Muscle layer of colon (tissue), 2 donors: ENCODE measurements at regions not wholly inside any gene's neighbourhood (a gene's known extent, or its start where the extent isn't known, plus 50 kb on each side); places are given as distances from the start of the nearest gene placed in this dataset.
"Not testable (repeated sequence)": the region's sequence is repeated elsewhere in the genome, so short reads cannot be mapped to it uniquely, and the experiment has no call there.

ENCODE experiments used
- H3K27ac ChIP-seq: one replicate; pipeline ENCODE4 v1.7.0; 2013; ENCODE audit warnings: low read depth, mild to moderate bottlenecking, low read length, moderate library complexity
- H3K27me3 ChIP-seq, 2 donors: one replicate each; pipeline ENCODE4 v1.7.0; 2013; ENCODE audit warnings: low read length in 2 of 2, mild to moderate bottlenecking in 2 of 2; ENCODE audit not compliant: insufficient read depth in 2 of 2, control insufficient read depth in 1 of 2
- H3K36me3 ChIP-seq: one replicate; pipeline ENCODE4 v1.7.0; 2013; ENCODE audit warnings: mild to moderate bottlenecking, low read length; ENCODE audit not compliant: insufficient read depth
- H3K4me1 ChIP-seq: one replicate; pipeline ENCODE4 v1.7.0; 2013; ENCODE audit warnings: mild to moderate bottlenecking, low read length; ENCODE audit not compliant: insufficient read depth
- H3K4me3 ChIP-seq, 2 donors: one replicate each; pipeline ENCODE4 v1.7.0; 2013; ENCODE audit warnings: low read length in 2 of 2, low read depth in 1 of 2, mild to moderate bottlenecking in 1 of 2, moderate library complexity in 1 of 2
- H3K9ac ChIP-seq: one replicate; pipeline ENCODE4 v1.7.0; 2013; ENCODE audit warnings: low read length
- H3K9me3 ChIP-seq: one replicate; pipeline ENCODE4 v1.7.0; 2013; ENCODE audit warnings: mild to moderate bottlenecking, low read length
- donor health status: abdominal sarcoma.
- donor health status: Adenocarcinoma of cecum.

DNA sequence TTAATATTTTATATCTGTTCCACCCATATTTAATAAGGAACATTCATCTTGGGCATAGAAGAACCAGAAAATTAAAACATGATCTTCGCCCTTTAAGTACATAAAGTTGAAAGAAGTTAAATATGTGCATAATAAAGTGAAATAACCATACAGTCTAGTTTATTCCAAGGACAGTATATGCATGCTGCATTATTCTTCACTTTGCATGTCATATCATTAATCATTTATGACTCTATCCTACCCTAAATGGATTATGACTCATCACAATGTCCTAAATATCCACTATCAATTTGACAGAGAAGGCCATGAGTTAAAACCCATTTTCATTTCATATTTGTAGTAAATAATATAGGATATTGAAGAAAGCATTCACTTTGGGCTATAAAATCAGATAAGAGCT is 576.5 kb upstream of the GNPDA2 start:
- no peaks in the 10 kb centered on the region for H3K27me3 ChIP-seq
- H3K9ac ChIP-seq, result no peak overlapping the region
- no peak overlapping the region for H3K4me3 ChIP-seq
- H3K9me3 ChIP-seq, result no peaks in the 10 kb centered on the region
- no peaks in the 10 kb centered on the region for H3K4me1 ChIP-seq
- no peak overlapping the region for H3K27ac ChIP-seq
- no peaks in the 10 kb centered on the region for H3K36me3 ChIP-seq

DNA sequence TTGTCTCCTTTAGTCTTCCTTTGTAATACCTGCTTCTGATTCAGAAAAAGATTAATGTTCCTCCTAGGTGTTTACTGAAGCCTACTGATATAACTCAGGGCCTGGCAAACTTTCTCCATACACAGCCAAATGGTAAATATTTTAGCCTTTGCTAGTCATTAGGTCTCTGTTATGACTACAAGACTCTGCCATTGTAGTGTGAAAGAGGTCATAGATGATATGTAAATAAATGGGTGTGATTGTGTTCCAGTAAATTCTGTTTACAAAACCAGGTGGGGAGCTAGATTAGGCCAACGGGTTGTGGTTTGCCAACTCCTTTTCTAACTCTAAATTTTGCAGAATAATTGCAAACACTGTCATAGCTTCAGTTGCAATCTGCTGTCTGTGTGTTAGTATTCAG is 568.1 kb upstream of the GNPDA2 start:
- H3K4me3 ChIP-seq, result no peak overlapping the region
- no peaks in the 10 kb centered on the region for H3K4me1 ChIP-seq
- no peak overlapping the region for H3K27ac ChIP-seq

DNA sequence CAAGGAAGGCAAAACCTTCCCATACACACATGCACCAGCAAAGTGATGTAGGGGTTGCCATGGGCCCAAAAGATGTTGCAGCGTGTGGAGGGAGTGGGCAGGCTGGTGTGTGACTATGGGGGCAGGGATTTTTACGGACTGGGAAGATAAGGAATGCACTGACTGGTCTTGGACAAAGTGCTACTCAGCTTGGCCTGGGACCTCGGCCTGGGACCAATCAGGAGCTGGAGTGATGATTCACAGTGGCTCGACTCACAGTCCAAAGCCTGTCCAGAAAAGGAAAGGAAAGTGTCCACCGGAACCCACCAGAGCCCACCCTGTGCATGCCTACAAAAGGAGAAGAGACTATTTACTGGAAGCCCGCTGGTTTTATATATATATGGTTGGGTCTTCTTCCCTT is 567.0 kb upstream of the GNPDA2 start:
- no peaks in the 10 kb centered on the region for H3K4me1 ChIP-seq
- H3K9ac ChIP-seq, result no peak overlapping the region
- no peaks in the 10 kb centered on the region for H3K36me3 ChIP-seq
- no peaks in the 10 kb centered on the region for H3K9me3 ChIP-seq
- no peaks in the 10 kb centered on the region for H3K27me3 ChIP-seq
- H3K4me3 ChIP-seq, result no peak overlapping the region
- no peak overlapping the region for H3K27ac ChIP-seq

More for the DNA sequence above, 568.1 kb upstream of the GNPDA2 start:
- no peaks in the 10 kb centered on the region for H3K9me3 ChIP-seq
- H3K27me3 ChIP-seq, result no peaks in the 10 kb centered on the region
- H3K36me3 ChIP-seq, result no peaks in the 10 kb centered on the region
- H3K9ac ChIP-seq, result no peak overlapping the region

- no peak overlapping the region for H3K9ac ChIP-seq
- no peaks in the 10 kb centered on the region for H3K36me3 ChIP-seq
- no peak overlapping the region for H3K4me3 ChIP-seq
- H3K9me3 ChIP-seq, result no peaks in the 10 kb centered on the region
- H3K27ac ChIP-seq, result no peak overlapping the region
- no peaks in the 10 kb centered on the region for H3K4me1 ChIP-seq
- no peaks in the 10 kb centered on the region for H3K27me3 ChIP-seq
Measured at GRCh38 chr4:45292844-45293243, 566.5 kb upstream of the GNPDA2 start.

- Histone ChIP-seq H3K27ac (no peak overlapping the region), H3K4me1 (no peaks in the 10 kb centered on the region), H3K9ac (no peak overlapping the region), H3K36me3 (no peaks in the 10 kb centered on the region), H3K9me3 (no peaks in the 10 kb centered on the region), H3K27me3 (no peaks in the 10 kb centered on the region), H3K4me3 (no peak overlapping the region)
Measured at GRCh38 chr4:45284400-45285085, 558.2 kb upstream of the GNPDA2 start.

- no peaks in the 10 kb centered on the region for H3K36me3 ChIP-seq
- no peak overlapping the region for H3K27ac ChIP-seq
- H3K4me3 ChIP-seq, result no peak overlapping the region
- no peaks in the 10 kb centered on the region for H3K4me1 ChIP-seq
- H3K27me3 ChIP-seq, result no peaks in the 10 kb centered on the region
- no peaks in the 10 kb centered on the region for H3K9me3 ChIP-seq
- no peak overlapping the region for H3K9ac ChIP-seq
Measured at GRCh38 chr4:45283352-45283751, 557.0 kb upstream of the GNPDA2 start.

- H3K27me3 ChIP-seq, result no peaks in the 10 kb centered on the region
- no peak overlapping the region for H3K4me3 ChIP-seq
- H3K9me3 ChIP-seq, result no peaks in the 10 kb centered on the region
- H3K27ac ChIP-seq, result no peak overlapping the region
- no peaks in the 10 kb centered on the region for H3K36me3 ChIP-seq
- no peak overlapping the region for H3K9ac ChIP-seq
- H3K4me1 ChIP-seq, result no peaks in the 10 kb centered on the region
Measured at GRCh38 chr4:45280121-45280520, 553.8 kb upstream of the GNPDA2 start.

DNA sequence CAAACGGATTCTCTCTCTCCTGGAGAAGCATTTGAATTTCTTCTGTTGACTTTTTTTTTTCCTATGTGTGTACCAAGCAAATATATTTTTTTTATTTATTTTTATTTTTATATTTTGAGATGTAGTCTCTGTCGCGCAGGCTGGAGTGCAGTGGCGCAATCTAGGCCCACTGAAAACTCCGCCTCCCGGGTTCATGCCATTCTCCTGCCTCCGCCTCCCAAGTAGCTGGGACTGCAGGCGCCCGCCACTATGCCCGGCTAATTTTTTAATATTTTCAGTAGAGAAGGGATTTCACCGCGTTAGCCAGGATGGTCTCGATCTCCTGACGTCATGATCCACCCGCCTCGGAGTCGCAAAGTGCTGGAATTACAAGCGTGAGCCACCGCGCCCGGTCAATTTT is 549.5 kb upstream of the GNPDA2 start:
- no peak overlapping the region for H3K4me3 ChIP-seq
- H3K9me3 ChIP-seq, result no peaks in the 10 kb centered on the region
- H3K36me3 ChIP-seq, result no peaks in the 10 kb centered on the region
- no peaks in the 10 kb centered on the region for H3K4me1 ChIP-seq
- no peak overlapping the region for H3K9ac ChIP-seq
- H3K27ac ChIP-seq, result no peak overlapping the region
- no peaks in the 10 kb centered on the region for H3K27me3 ChIP-seq

DNA sequence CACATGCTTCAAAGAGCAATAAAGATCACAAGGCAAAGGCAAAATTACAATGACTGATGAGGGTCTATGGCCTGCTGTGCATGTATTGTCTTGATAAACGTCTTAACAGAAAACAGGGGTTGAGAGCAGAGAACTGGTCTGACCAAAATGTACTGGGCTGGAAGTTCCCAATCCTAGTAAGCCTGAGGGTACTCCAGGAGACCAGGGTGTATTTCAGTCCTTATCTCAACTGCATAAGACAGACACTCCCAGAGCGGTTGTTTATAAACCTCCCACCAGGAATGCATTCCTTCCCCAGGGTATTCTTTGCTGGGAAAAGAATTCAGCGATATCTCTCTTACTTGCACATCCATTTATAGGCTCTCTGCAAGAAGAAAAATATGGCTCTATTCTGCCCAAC is 521.8 kb upstream of the GNPDA2 start:
- H3K9ac ChIP-seq, H3K36me3 ChIP-seq: not testable (repeated sequence)

GRCh38 chr4:45241976-45242375 is 515.6 kb upstream of the GNPDA2 start:
- Histone ChIP-seq H3K4me3 (no peak overlapping the region), H3K9me3 (no peaks in the 10 kb centered on the region), H3K36me3 (no peaks in the 10 kb centered on the region), H3K4me1 (no peaks in the 10 kb centered on the region), H3K27me3 (no peaks in the 10 kb centered on the region), H3K9ac (no peak overlapping the region), H3K27ac (no peak overlapping the region)

More for the DNA sequence above, 521.8 kb upstream of the GNPDA2 start:
- not testable (repeated sequence) for H3K27ac ChIP-seq, H3K4me3 ChIP-seq, H3K27me3 ChIP-seq, H3K9me3 ChIP-seq, H3K4me1 ChIP-seq

GRCh38 chr4:45229206-45229605 is 502.9 kb upstream of the GNPDA2 start:
- no peak overlapping the region for H3K27ac ChIP-seq
- H3K36me3 ChIP-seq, result no peaks in the 10 kb centered on the region
- H3K27me3 ChIP-seq, result no peaks in the 10 kb centered on the region
- no peak overlapping the region for H3K9ac ChIP-seq
- H3K4me3 ChIP-seq, result no peak overlapping the region
- no peaks in the 10 kb centered on the region for H3K4me1 ChIP-seq
- no peaks in the 10 kb centered on the region for H3K9me3 ChIP-seq

DNA sequence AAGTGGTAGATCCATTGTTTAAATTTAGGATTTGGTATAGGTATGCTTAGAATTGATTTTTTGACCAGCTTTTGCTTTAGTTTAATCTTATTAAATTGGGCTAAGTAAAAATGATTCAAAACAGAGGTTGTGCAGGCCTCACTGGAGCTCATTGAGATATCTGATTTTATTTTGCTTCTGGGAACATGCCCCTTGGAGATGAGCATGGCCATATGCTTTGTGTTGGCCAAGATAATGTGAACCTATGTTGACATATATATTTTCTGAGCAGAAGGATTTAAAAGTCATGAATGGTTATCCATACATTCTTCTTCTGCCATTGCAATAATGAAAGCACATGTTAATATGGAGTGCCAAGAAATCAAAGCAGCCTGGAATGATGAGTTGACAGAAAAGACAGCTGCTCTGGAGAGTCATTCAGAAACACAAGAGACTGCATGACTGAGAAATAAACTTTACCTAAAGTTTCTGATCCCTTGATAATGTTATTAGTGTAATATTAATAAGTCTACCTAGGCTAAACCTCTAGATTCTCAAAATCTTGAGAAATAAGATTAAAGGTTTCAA is 489.7 kb upstream of the GNPDA2 start:
- no peak overlapping the region for H3K9ac ChIP-seq
- no peaks in the 10 kb centered on the region for H3K27me3 ChIP-seq
- no peaks in the 10 kb centered on the region for H3K36me3 ChIP-seq
- no peaks in the 10 kb centered on the region for H3K4me1 ChIP-seq
- no peaks in the 10 kb centered on the region for H3K9me3 ChIP-seq
- H3K4me3 ChIP-seq, result no peak overlapping the region
- no peak overlapping the region for H3K27ac ChIP-seq
